Endothelial cell of umbilical vein (primary cell): ENCODE measurements at regions not wholly inside any gene's neighbourhood (a gene's known extent, or its start where the extent isn't known, plus 50 kb on each side); places are given as distances from the start of the nearest gene placed in this dataset.

Experiments
- BruUV-seq: library from RNA; stranded (reverse); fragments of 400-500 nt; replicated peaks from 2 replicates; lab custom pipeline; 2021; lab: Mats Ljungman, UMichigan
- CTCF ChIA-PET: fragments of 300-600, 350-600 bp; sonication (Branson Sonifier 250); formaldehyde crosslinking; loops from one replicate; lab custom pipeline; 2021; ENCODE audit warnings: antibody characterized with exemption, inconsistent platforms; lab: Charles Lee
- POLR2A ChIA-PET: fragments of 300-600, 350-600 bp; sonication (Branson Sonifier 250); formaldehyde crosslinking; loops from one replicate; lab custom pipeline; 2021; ENCODE audit warnings: antibody characterized with exemption, inconsistent platforms; lab: Charles Lee
- DNase-seq: peaks from one replicate; pipeline ENCODE4 v3.0.0-alpha.2; 2011; ENCODE audit warnings: low read depth, low spot score
- FAIRE-seq: peaks from 2 replicates; lab custom pipeline; 2011; peaks lifted over from hg19 to GRCh38; lab: Jason Lieb, UNC
- H2AFZ ChIP-seq: 2 replicates; pipeline ENCODE4 v1.6.0; 2012; ENCODE audit warnings: low read depth, low read length, control low read depth, inconsistent platforms
- H3K27ac ChIP-seq: 2 replicates; pipeline ENCODE4 v1.5.1; 2011; ENCODE audit warnings: low read depth, mild to moderate bottlenecking, control low read depth, low read length, moderate library complexity; ENCODE audit not compliant: insufficient read depth
- H3K27me3 ChIP-seq, 2 experiments: 2 replicates each; pipeline versions ENCODE4 v1.6.0 to v1.6.1; 2011; ENCODE audit warnings: low read length in 2 of 2, mixed read lengths in 1 of 2; ENCODE audit not compliant: control insufficient read depth in 2 of 2, insufficient read depth in 2 of 2
- H3K36me3 ChIP-seq, 2 experiments: 2 replicates in 1 of 2; 3 replicates in 1 of 2; pipeline ENCODE4 v1.5.1; 2011; ENCODE audit warnings: low read length in 2 of 2, mild to moderate bottlenecking in 1 of 2, moderate library complexity in 1 of 2; ENCODE audit not compliant: control insufficient read depth in 2 of 2, insufficient read depth in 2 of 2; ENCODE audit errors: extremely low read depth in 1 of 2
- H3K4me1 ChIP-seq: 3 replicates; pipeline ENCODE4 v1.5.1; 2011; ENCODE audit warnings: mild to moderate bottlenecking, low read length; ENCODE audit not compliant: control insufficient read depth, insufficient read depth; ENCODE audit errors: extremely low read depth
- H3K4me2 ChIP-seq: 2 replicates; pipeline ENCODE4 v1.6.1; 2011; ENCODE audit warnings: low read length, control low read depth, mixed read lengths; ENCODE audit not compliant: insufficient read depth
- H3K4me3 ChIP-seq, 3 experiments: fragments of 200-600 bp in 1 of 3; sonication (generic), shearing (Covaris generic) in 1 of 3; replicated peaks in 1 of 3; 2 replicates each; pipeline ENCODE4 v1.5.1; 2011 to 2016; ENCODE audit warnings: control low read depth in 3 of 3, low read length in 3 of 3, mild to moderate bottlenecking in 2 of 3, inconsistent platforms in 1 of 3, low read depth in 1 of 3, moderate library complexity in 1 of 3; ENCODE audit not compliant: insufficient read depth in 1 of 3
- H3K79me2 ChIP-seq: 2 replicates; pipeline ENCODE4 v1.6.0; 2012; ENCODE audit warnings: low read length, inconsistent platforms; ENCODE audit not compliant: control insufficient read depth, insufficient read depth
- H3K9ac ChIP-seq: replicated peaks from 2 replicates; pipeline ENCODE3; 2011; ENCODE audit warnings: low read length, control low read depth; ENCODE audit not compliant: insufficient read depth; ENCODE audit errors: extremely low read depth
- H3K9me1 ChIP-seq: replicated peaks from 3 replicates; pipeline ENCODE4 v1.6.0; 2011; ENCODE audit warnings: mild to moderate bottlenecking, low read length; ENCODE audit not compliant: control insufficient read depth, insufficient read depth; ENCODE audit errors: extremely low read depth
- H3K9me3 ChIP-seq: replicated peaks from 2 replicates; pipeline ENCODE4 v1.5.1; 2012; ENCODE audit warnings: low read length, inconsistent platforms; ENCODE audit not compliant: control insufficient read depth, insufficient read depth
- H4K20me1 ChIP-seq: replicated peaks from 2 replicates; pipeline ENCODE3; 2011; ENCODE audit warnings: mild to moderate bottlenecking, low read length; ENCODE audit not compliant: control insufficient read depth, insufficient read depth; ENCODE audit errors: extremely low read depth
- POLR2AphosphoS5 ChIP-seq: IDR thresholded peaks from 2 replicates; pipeline ENCODE4 v1.6.1; 2012; ENCODE audit warnings: low read depth, mild to moderate bottlenecking, control low read depth, low read length, moderate library complexity; ENCODE audit not compliant: insufficient read depth
- dilution Hi-C: fragments of 300-500 bp; cut with MboI; formaldehyde crosslinking; loops from one replicate; pipeline ENCODE4 v1.15.0; 2019; ENCODE audit warnings: low sequenced_read_pairs; ENCODE audit not compliant: extremely low pct_ligation_motif_present
- intact Hi-C: fragments of 100-400 bp; cut with micrococcal nuclease; formaldehyde crosslinking; loops from one replicate; pipeline ENCODE4 v1.10.0; 2022
- TF ChIP-seq, protein P1 (sequence below), 2 donors: IDR thresholded peaks; 1 replicate in 1 of 2; 2 replicates in 1 of 2; pipeline ENCODE4 v1.5.1; 2011; ENCODE audit warnings: low read length in 2 of 2, mild to moderate bottlenecking in 2 of 2, moderate library complexity in 2 of 2, control low read depth in 1 of 2, inconsistent platforms in 1 of 2, low read depth in 1 of 2; ENCODE audit not compliant: insufficient read depth in 1 of 2; ENCODE audit errors: extremely low read depth in 1 of 2

- dilution Hi-C loops, result no loop called here
- BruUV-seq, result no TSS peak
- CTCF ChIA-PET, result interaction anchor here (5.7 kb wide), 1 partner anchor 11 kb away, joined by 40 read pairs; no protein-coding TSS in a partner anchor
Measured at GRCh38 chr6:8207869-8208191, 105.5 kb upstream of the EEF1E1 start.

DNA sequence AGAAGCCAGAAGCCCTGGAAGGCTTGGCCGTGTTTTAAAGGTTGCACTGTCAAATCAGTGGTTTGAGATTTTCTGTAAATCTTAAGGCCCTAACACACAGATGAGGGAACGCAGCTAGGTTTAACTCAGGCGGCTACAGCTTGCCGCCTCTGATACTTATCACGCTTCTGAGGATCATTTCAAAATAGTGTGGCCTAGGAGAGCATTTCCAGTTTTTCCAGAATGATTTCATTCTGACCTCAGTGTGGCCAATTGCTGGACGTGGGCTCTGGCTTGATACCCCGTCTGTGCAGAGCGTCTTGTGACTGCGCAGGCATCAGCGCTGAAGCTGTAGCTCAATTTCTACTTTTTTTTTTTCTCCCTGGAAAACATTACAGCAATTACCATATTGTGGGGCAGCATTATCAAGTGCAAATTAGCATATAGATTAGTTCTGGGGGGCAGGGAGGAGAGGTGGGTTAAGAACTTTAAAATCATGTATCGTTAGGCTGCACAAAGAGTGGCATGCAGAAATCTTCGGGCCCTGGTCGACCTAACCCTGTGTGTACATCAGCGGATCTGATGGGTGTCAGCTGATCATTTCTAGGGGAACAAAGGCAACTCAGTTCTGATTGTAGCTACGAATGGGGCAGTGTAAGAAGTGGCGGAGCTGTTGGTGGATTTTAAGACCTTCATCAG is 105.0 kb upstream of the EEF1E1 start:
- Histone ChIP-seq H3K27ac (no peak overlapping the region), H3K9me1 (no peaks in the 10 kb centered on the region), H4K20me1 (no peaks in the 10 kb centered on the region), H3K9me3 (no peaks in the 10 kb centered on the region), H3K4me3 (no peak overlapping the region), H3K4me1 (no peaks in the 10 kb centered on the region), H3K27me3 (peaks cover 0 to 2% of the 10 kb centered on the region in 2 experiments), H2AFZ (no peak overlapping the region), H3K79me2 (no peaks in the 10 kb centered on the region), H3K36me3 (no peaks in the 10 kb centered on the region), H3K4me2 (no peak overlapping the region), H3K9ac (no peak overlapping the region)
- no TSS peak for BruUV-seq
- FAIRE-seq, result no peak
- no peak for TF ChIP-seq POLR2AphosphoS5
- CTCF ChIA-PET, result interaction anchor here (5.7 kb wide), 1 partner anchor 11 kb away, joined by 40 read pairs; no protein-coding TSS in a partner anchor
- intact Hi-C loops (no loop called here), dilution Hi-C loops (no loop called here)
- POLR2A ChIA-PET, result no interaction called here
- no peak for DNase-seq

More at GRCh38 chr6:8207869-8208191, 105.5 kb upstream of the EEF1E1 start:
- H3K27me3 ChIP-seq, result peaks cover 0 to 2% of the 10 kb centered on the region in 2 experiments
- H3K4me2 ChIP-seq, result no peak overlapping the region
- no peak overlapping the region for H2AFZ ChIP-seq
- no peaks in the 10 kb centered on the region for H4K20me1 ChIP-seq
- H3K79me2 ChIP-seq, result no peaks in the 10 kb centered on the region
- H3K27ac ChIP-seq, result no peak overlapping the region
- H3K9me3 ChIP-seq, result no peaks in the 10 kb centered on the region
- intact Hi-C loops, result no loop called here
- FAIRE-seq, result no peak
- H3K36me3 ChIP-seq, result no peaks in the 10 kb centered on the region
- H3K4me3 ChIP-seq, result no peak overlapping the region
- POLR2A ChIA-PET, result no interaction called here
- TF ChIP-seq, protein P1, sequence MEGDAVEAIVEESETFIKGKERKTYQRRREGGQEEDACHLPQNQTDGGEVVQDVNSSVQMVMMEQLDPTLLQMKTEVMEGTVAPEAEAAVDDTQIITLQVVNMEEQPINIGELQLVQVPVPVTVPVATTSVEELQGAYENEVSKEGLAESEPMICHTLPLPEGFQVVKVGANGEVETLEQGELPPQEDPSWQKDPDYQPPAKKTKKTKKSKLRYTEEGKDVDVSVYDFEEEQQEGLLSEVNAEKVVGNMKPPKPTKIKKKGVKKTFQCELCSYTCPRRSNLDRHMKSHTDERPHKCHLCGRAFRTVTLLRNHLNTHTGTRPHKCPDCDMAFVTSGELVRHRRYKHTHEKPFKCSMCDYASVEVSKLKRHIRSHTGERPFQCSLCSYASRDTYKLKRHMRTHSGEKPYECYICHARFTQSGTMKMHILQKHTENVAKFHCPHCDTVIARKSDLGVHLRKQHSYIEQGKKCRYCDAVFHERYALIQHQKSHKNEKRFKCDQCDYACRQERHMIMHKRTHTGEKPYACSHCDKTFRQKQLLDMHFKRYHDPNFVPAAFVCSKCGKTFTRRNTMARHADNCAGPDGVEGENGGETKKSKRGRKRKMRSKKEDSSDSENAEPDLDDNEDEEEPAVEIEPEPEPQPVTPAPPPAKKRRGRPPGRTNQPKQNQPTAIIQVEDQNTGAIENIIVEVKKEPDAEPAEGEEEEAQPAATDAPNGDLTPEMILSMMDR (IDR thresholded peaks at IDR 0.05; ENCODE audit: extremely low read depth in 1 of 2, insufficient read depth in 1 of 2, low read depth in 1 of 2, low read length in 2 of 2), result no peak
- H3K9me1 ChIP-seq, result no peaks in the 10 kb centered on the region
- H3K9ac ChIP-seq, result no peak overlapping the region
- H3K4me1 ChIP-seq, result no peaks in the 10 kb centered on the region
- DNase-seq, result no peak
